ENCODE measurements at regions not wholly inside any gene's neighbourhood (a gene's known extent, or its start where the extent isn't known, plus 50 kb on each side); places are given as distances from the start of the nearest gene placed in this dataset.

DNA sequence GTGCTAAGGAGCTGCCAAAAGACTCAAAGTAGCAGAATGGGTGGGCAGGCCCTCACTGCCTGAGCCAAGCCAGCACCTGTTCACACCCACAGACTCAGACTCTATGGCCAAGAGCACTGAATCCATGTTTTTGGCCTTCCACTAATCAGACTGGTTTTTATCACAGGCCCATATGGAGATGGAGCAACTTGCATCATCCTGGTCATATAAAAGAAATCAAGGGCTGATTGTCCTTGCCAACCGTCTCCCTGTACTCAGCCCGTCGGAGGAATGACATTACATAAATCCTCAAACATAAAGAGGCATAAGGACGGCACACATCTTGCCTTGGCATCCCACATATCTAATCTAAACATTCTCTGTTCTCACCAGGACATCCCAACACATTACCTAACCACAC, 66.7 kb downstream of the MARCHF4 start:
- WGBS, result 57% methylated on average over 4 of the region's 4 CpGs
- Histone ChIP-seq H3K4me1 (replicated peaks) (no peaks in the 10 kb centered on the region), H3K27ac (no peak overlapping the region), H3K27me3 (replicated peaks; ENCODE audit: insufficient read depth) (no peaks in the 10 kb centered on the region), H3K4me3 (no peak overlapping the region), H3K9me3 (no peaks in the 10 kb centered on the region), H3K36me3 (no peaks in the 10 kb centered on the region)
- DNase-seq (ENCODE audit: low spot score), result no peak
- intact Hi-C loops (cut with DNase I), result no loop called here
- no peak for TF ChIP-seq POLR2A (IDR thresholded peaks at IDR 0.05)
- TF ChIP-seq POLR2AphosphoS5 (IDR thresholded peaks at IDR 0.05), result no peak
- TF ChIP-seq, protein P1, sequence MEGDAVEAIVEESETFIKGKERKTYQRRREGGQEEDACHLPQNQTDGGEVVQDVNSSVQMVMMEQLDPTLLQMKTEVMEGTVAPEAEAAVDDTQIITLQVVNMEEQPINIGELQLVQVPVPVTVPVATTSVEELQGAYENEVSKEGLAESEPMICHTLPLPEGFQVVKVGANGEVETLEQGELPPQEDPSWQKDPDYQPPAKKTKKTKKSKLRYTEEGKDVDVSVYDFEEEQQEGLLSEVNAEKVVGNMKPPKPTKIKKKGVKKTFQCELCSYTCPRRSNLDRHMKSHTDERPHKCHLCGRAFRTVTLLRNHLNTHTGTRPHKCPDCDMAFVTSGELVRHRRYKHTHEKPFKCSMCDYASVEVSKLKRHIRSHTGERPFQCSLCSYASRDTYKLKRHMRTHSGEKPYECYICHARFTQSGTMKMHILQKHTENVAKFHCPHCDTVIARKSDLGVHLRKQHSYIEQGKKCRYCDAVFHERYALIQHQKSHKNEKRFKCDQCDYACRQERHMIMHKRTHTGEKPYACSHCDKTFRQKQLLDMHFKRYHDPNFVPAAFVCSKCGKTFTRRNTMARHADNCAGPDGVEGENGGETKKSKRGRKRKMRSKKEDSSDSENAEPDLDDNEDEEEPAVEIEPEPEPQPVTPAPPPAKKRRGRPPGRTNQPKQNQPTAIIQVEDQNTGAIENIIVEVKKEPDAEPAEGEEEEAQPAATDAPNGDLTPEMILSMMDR (IDR thresholded peaks at IDR 0.05), result no peak

DNA sequence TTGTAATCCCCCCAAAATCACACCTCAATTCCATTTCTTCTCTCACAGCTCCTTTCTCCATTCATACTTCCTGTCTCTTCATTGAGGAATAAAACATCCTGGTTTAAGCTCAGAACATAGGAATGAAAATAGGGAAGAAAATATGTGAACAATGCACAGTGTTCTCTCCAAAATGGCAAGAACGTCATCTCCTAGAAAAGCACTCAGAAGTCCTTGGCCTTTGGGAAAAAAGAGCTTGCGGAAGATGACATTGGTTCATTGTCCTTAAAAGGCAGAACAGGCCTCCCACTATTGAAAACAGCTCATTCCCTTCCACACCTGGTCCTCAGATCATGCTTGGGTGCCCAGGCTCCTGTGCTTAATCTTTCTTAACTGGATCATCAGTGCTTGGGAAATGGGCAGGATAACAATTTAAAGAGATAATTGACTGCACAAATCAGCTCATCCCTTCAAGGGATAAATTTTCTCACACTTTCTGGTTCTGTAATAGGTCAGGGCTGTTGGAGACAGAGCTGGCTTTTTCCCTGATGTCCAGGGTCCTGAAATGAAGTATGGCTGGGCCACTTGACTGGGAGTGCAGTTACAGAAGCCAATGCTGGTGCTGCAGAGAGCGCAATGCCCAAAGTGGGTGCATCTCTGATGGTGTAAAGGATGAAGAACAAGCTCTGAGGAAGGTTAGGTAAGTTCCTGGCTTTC, 69.2 kb downstream of the MARCHF4 start:
- no peaks in the 10 kb centered on the region for H3K4me1 ChIP-seq (replicated peaks)
- intact Hi-C loops (cut with DNase I), result no loop called here
- no peaks in the 10 kb centered on the region for H3K9me3 ChIP-seq
- H3K4me3 ChIP-seq, result no peak overlapping the region
- DNase-seq (ENCODE audit: low spot score), result no peak
- 90% methylated on average over 3 of the region's 3 CpGs for WGBS
- no peak overlapping the region for H3K27ac ChIP-seq
- H3K27me3 ChIP-seq (replicated peaks; ENCODE audit: insufficient read depth), result no peaks in the 10 kb centered on the region
- no peaks in the 10 kb centered on the region for H3K36me3 ChIP-seq
- TF ChIP-seq POLR2AphosphoS5 (IDR thresholded peaks at IDR 0.05), result no peak
- TF ChIP-seq, protein P1 (IDR thresholded peaks at IDR 0.05), result no peak
- TF ChIP-seq POLR2A (IDR thresholded peaks at IDR 0.05), result no peak

DNA sequence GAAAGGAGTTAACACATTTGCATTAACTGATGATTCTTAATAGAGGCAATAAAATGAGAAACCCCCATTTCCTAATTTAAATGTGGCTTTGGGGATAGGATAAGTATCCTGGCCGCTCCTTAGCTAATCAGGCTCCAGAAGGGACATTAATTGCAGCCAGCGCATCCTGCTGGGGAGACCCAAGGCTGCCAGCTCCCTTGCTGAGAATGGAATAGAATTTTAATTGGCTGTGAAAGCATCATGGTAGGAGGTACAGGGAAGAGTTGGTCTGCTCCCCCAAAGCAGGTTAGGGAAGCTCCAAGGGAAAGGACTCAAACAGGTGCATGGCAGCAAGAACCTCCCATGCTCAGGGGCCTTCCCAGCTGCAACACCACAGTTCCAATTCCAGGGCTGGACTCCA, 71.4 kb downstream of the MARCHF4 start:
- intact Hi-C loops (cut with DNase I), result no loop called here
- 68% methylated on average over 2 of the region's 2 CpGs for WGBS

DNA sequence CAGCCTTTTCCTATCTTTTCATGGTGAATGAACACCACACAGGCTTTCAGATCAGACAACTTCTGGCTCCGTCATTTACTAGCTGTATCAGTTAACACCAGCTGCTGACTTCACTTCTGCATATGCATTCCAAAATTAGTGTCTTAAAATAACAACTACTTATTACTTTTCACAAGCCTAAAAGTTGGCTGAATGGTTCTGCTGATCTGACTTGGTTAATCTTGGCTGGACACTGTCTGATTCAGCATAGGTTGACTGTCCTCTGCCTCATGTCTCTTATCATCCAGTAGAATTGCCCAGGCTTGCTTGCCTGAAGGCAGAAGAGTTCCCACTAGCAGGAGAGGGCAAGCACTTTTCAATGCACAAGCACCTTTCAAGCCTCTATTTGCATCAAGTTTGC, 72.7 kb downstream of the MARCHF4 start:
- WGBS, result 50% methylated on average over 1 of the region's 1 CpG
- H3K4me3 ChIP-seq, result no peak overlapping the region
- no peaks in the 10 kb centered on the region for H3K9me3 ChIP-seq
- no peak for DNase-seq (ENCODE audit: low spot score)
- no peak overlapping the region for H3K27ac ChIP-seq
- H3K4me1 ChIP-seq (replicated peaks), result no peaks in the 10 kb centered on the region
- TF ChIP-seq POLR2AphosphoS5 (IDR thresholded peaks at IDR 0.05) (no peak), POLR2A (IDR thresholded peaks at IDR 0.05) (no peak)
- TF ChIP-seq, protein P1 (IDR thresholded peaks at IDR 0.05), result no peak
- H3K36me3 ChIP-seq, result no peaks in the 10 kb centered on the region
- no peaks in the 10 kb centered on the region for H3K27me3 ChIP-seq (replicated peaks; ENCODE audit: insufficient read depth)
- intact Hi-C loops (cut with DNase I), result no loop called here

More for the DNA sequence above, 71.4 kb downstream of the MARCHF4 start:
- H3K9me3 ChIP-seq, result no peaks in the 10 kb centered on the region
- no peaks in the 10 kb centered on the region for H3K36me3 ChIP-seq
- TF ChIP-seq POLR2AphosphoS5 (IDR thresholded peaks at IDR 0.05) (no peak), POLR2A (IDR thresholded peaks at IDR 0.05) (no peak)
- TF ChIP-seq, protein P1 (IDR thresholded peaks at IDR 0.05), result no peak
- no peaks in the 10 kb centered on the region for H3K4me1 ChIP-seq (replicated peaks)
- H3K27ac ChIP-seq, result no peak overlapping the region
- H3K27me3 ChIP-seq (replicated peaks; ENCODE audit: insufficient read depth), result no peaks in the 10 kb centered on the region
- DNase-seq (ENCODE audit: low spot score), result no peak
- H3K4me3 ChIP-seq, result no peak overlapping the region

All from prostate gland (tissue), 2 donors.